GM10266 (cell line): ENCODE measurements at regions not wholly inside any gene's neighbourhood (a gene's known extent, or its start where the extent isn't known, plus 50 kb on each side); places are given as distances from the start of the nearest gene placed in this dataset.

ENCODE experiments used
- DNase-seq: peaks from one replicate; pipeline ENCODE4 v3.0.0; 2012; ENCODE audit errors: extremely low spot score
- TF ChIP-seq, protein P1 (sequence below): IDR thresholded peaks from 2 replicates; pipeline ENCODE4 v1.5.1; 2012; ENCODE audit warnings: mild to moderate bottlenecking, low read depth; ENCODE audit not compliant: control insufficient read depth, insufficient read depth; ENCODE audit errors: missing control alignments

DNA sequence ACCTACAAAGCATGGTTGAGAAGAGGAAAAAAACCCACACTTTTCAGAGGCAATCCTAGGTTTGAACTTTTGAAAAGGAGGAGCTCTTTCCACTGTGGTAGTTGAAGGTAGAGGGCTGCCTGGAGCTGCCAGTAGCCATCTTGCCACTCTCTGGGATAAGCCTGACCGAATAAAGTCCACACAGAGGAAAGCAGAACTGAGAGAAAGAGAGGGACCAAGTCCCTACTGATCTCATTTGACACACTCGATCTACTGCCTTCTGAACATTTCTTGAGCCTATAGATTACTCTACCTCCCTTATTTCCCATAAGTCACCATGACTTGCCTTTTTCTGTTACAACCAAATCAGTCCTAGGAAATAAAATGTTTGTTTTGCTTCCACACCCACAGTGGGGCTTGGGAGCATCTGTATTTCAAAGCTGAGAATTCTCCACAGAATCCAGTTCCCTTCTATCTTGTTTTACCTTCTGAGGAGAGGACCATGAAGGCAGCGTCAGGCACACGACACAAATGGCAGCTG, 147.0 kb upstream of the PTPRK start:
- no peak for DNase-seq
- TF ChIP-seq, protein P1, sequence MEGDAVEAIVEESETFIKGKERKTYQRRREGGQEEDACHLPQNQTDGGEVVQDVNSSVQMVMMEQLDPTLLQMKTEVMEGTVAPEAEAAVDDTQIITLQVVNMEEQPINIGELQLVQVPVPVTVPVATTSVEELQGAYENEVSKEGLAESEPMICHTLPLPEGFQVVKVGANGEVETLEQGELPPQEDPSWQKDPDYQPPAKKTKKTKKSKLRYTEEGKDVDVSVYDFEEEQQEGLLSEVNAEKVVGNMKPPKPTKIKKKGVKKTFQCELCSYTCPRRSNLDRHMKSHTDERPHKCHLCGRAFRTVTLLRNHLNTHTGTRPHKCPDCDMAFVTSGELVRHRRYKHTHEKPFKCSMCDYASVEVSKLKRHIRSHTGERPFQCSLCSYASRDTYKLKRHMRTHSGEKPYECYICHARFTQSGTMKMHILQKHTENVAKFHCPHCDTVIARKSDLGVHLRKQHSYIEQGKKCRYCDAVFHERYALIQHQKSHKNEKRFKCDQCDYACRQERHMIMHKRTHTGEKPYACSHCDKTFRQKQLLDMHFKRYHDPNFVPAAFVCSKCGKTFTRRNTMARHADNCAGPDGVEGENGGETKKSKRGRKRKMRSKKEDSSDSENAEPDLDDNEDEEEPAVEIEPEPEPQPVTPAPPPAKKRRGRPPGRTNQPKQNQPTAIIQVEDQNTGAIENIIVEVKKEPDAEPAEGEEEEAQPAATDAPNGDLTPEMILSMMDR: no peak

GRCh38 chr6:128666405-128666804, 146.0 kb upstream of the PTPRK start:
- TF ChIP-seq, protein P1: no peak
- no peak for DNase-seq

GRCh38 chr6:128663238-128663637, 142.8 kb upstream of the PTPRK start:
- TF ChIP-seq, protein P1: no peak
- no peak for DNase-seq

DNA sequence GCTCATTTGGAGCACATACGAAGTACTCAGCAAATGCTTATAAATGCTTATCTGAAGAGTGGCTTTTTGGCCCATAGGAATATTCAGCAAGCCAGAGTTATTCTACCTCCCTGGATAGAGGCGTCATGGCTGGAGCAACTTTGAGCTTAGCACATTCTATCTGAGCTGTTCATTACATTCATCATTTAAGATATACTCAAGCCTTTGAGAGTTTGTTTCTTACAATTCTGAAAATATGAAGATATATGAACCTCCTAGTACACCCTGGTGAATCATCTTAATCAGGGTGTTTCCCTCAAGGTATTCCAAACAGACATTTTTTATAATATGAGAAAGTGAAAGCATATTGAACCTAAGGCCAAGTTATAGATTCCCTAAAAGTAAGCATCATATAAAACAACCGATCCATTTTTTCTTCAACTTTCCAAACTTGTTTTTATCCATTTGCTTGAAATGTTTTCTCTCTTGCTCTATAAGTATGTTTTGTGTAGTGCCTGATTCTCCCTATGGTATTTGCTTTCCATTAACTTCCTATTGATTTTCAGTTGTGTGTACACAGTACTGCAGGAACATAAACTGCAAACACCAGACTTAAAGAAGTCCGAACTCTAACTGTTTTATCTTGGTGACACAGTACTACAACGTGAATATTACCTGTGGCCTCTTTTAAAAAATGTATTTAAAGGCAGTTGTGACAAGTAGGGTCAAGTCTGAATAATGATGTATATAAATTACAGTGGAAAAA, 139.7 kb upstream of the PTPRK start:
- DNase-seq: no peak

DNA sequence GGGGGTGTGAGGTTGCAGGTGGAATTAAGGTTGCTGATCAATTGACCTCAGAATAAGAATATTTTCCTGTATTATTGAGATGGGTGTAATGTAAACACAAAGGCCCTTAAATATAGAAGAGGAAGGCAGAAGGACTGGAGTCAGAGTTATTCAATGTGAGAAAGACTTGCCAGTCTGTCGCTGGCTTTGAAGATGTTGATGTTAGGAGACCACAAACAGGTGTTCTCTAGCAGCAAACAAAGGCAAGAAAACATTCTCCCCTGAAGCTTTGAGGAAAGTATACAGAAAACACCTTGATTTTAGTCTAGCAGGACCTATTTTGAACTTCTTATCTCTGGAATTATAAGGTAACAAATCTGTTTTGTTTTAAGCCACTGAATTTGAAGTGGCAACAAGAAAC, 138.9 kb upstream of the PTPRK start:
- no peak for DNase-seq
- TF ChIP-seq, protein P1: no peak

More for the DNA sequence above, 139.7 kb upstream of the PTPRK start:
- TF ChIP-seq, protein P1: no peak

- DNase-seq: peak; percentile 5
- TF ChIP-seq, protein P1: no peak
Observed at GRCh38 chr6:128657181-128657580, 136.8 kb upstream of the PTPRK start.

DNA sequence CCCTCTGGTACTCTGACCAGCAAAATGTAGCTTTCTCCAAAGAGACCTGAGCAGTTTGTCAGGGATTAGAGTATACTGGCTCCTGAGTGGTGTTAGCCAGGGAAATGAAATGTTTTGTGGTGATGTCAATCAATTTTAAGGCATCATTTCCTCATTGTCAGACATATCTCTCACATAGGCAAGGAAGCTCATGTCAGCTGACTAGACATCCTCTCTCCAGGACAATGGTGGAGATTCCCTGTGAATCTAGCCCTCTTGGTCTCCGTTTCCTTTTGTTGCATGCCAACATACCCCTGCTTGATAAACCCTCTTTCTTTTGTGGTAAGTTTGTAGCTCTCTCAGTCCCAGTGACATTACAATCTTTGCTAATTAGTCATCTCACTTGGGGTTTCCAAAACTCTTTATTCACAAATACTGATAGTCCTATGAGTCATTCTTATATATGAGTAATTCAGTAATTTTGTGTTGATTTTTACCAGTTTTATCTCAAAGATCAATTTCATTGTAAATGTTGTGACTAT, 135.6 kb upstream of the PTPRK start:
- TF ChIP-seq, protein P1: no peak
- peak; percentile 21 for DNase-seq
